ENCODE measurements at regions not wholly inside any gene's neighbourhood (a gene's known extent, or its start where the extent isn't known, plus 50 kb on each side); places are given as distances from the start of the nearest gene placed in this dataset.

- TF ChIP-seq POLR2AphosphoS5 (IDR thresholded peaks at IDR 0.05; ENCODE audit: low read depth, low read length) (no peak), CREB1 (IDR thresholded peaks at IDR 0.05) (no peak), SUZ12 (IDR thresholded peaks at IDR 0.05; ENCODE audit: low read length) (no peak), TAF7 (optimal IDR thresholded peaks at IDR 0.05; ENCODE audit: borderline replicate concordance, low read depth, low read length) (no peak), EP300 (IDR thresholded peaks at IDR 0.05; ENCODE audit: borderline replicate concordance in 1 of 2, low read depth in 2 of 2, low read length in 2 of 2) (no peak)
These were observed 60.1 kb upstream of the DUSP10 start (continued) for GRCh38 chr1:221801773-221802516.

Measured in H1 (cell line).